ENCODE measurements at regions not wholly inside any gene's neighbourhood (a gene's known extent, or its start where the extent isn't known, plus 50 kb on each side); places are given as distances from the start of the nearest gene placed in this dataset.

- no peak overlapping the region for H3K27ac Mint-ChIP-seq
- H3K36me3 Mint-ChIP-seq (ENCODE audit: low read depth), result peaks cover 4% of the 10 kb centered on the region; the same call in 1 of the 2 replicates
- peaks cover 16% of the 10 kb centered on the region for H3K27me3 Mint-ChIP-seq (ENCODE audit: insufficient read depth)
- DNase-seq, result no peak
- H3K9me3 Mint-ChIP-seq, result no peaks in the 10 kb centered on the region
- H3K4me1 Mint-ChIP-seq (ENCODE audit: low read depth), result peaks cover 2% of the 10 kb centered on the region
- no peak for TF ChIP-seq CTCF (IDR thresholded peaks at IDR 0.05)
- no peak overlapping the region for H3K4me3 Mint-ChIP-seq
Measured at GRCh38 chr2:70397186-70397585, 95.3 kb upstream of the FAM136A start.

- Mint-ChIP-seq H3K27me3 (ENCODE audit: insufficient read depth) (peaks cover 16% of the 10 kb centered on the region), H3K4me1 (ENCODE audit: low read depth) (peaks cover 8% of the 10 kb centered on the region), H3K36me3 (ENCODE audit: low read depth) (peaks cover 4% of the 10 kb centered on the region; the same call in 1 of the 2 replicates), H3K9me3 (no peaks in the 10 kb centered on the region), H3K27ac (no peak overlapping the region), H3K4me3 (no peak overlapping the region)
- TF ChIP-seq CTCF (IDR thresholded peaks at IDR 0.05), result no peak
- no peak for DNase-seq
Measured at GRCh38 chr2:70396612-70397011, 94.7 kb upstream of the FAM136A start.

GRCh38 chr2:70393881-70394280 is 92.0 kb upstream of the FAM136A start:
- Mint-ChIP-seq H3K27ac (no peak overlapping the region), H3K27me3 (ENCODE audit: insufficient read depth) (peaks cover 11% of the 10 kb centered on the region), H3K4me3 (no peak overlapping the region), H3K36me3 (ENCODE audit: low read depth) (peaks cover 4% of the 10 kb centered on the region; the same call in 1 of the 2 replicates), H3K9me3 (no peaks in the 10 kb centered on the region), H3K4me1 (ENCODE audit: low read depth) (peaks cover 14% of the 10 kb centered on the region)
- TF ChIP-seq CTCF (IDR thresholded peaks at IDR 0.05), result no peak
- DNase-seq, result no peak

GRCh38 chr2:70391988-70392387 is 90.1 kb upstream of the FAM136A start:
- H3K27me3 Mint-ChIP-seq (ENCODE audit: insufficient read depth), result peaks cover 4% of the 10 kb centered on the region; the same call in 1 of the 2 replicates
- peaks cover 4% of the 10 kb centered on the region; the same call in 1 of the 2 replicates for H3K36me3 Mint-ChIP-seq (ENCODE audit: low read depth)

GRCh38 chr2:70391259-70391658 is 89.4 kb upstream of the FAM136A start:
- TF ChIP-seq CTCF (IDR thresholded peaks at IDR 0.05), result no peak
- Mint-ChIP-seq H3K9me3 (no peaks in the 10 kb centered on the region), H3K4me3 (no peak overlapping the region), H3K27ac (no peak overlapping the region), H3K4me1 (ENCODE audit: low read depth) (peaks cover 35% of the 10 kb centered on the region), H3K27me3 (ENCODE audit: insufficient read depth) (peaks cover 4% of the 10 kb centered on the region; the same call in 1 of the 2 replicates), H3K36me3 (ENCODE audit: low read depth) (peaks cover 9% of the 10 kb centered on the region; the same call in 1 of the 2 replicates)
- DNase-seq, result no peak

More at GRCh38 chr2:70391988-70392387, 90.1 kb upstream of the FAM136A start:
- Mint-ChIP-seq H3K27ac (no peak overlapping the region), H3K4me1 (ENCODE audit: low read depth) (peaks cover 29% of the 10 kb centered on the region), H3K9me3 (no peaks in the 10 kb centered on the region), H3K4me3 (no peak overlapping the region)
- no peak for TF ChIP-seq CTCF (IDR thresholded peaks at IDR 0.05)
- no peak for DNase-seq

GRCh38 chr2:70388813-70389212 is 86.9 kb upstream of the FAM136A start:
- Mint-ChIP-seq H3K4me1 (ENCODE audit: low read depth) (peaks cover 42% of the 10 kb centered on the region), H3K9me3 (no peaks in the 10 kb centered on the region), H3K27ac (no peak overlapping the region), H3K27me3 (ENCODE audit: insufficient read depth) (peaks cover 2% of the 10 kb centered on the region; the same call in 1 of the 2 replicates), H3K4me3 (no peak overlapping the region), H3K36me3 (ENCODE audit: low read depth) (0 out of 2 replicates have a peak, but pooled peaks cover 5% of the 10 kb centered on the region)
- no peak for TF ChIP-seq CTCF (IDR thresholded peaks at IDR 0.05)
- DNase-seq, result no peak
